ENCODE measurements at regions not wholly inside any gene's neighbourhood (a gene's known extent, or its start where the extent isn't known, plus 50 kb on each side); places are given as distances from the start of the nearest gene placed in this dataset.

- DNase-seq: no peak
Measured at GRCh38 chr6:100944644-100945043, 63.5 kb upstream of the ASCC3 start.

GRCh38 chr6:100946021-100946540 is 65.0 kb upstream of the ASCC3 start:
- DNase-seq: no peak

GRCh38 chr6:100946711-100947110 is 65.6 kb upstream of the ASCC3 start:
- DNase-seq: no peak

DNA sequence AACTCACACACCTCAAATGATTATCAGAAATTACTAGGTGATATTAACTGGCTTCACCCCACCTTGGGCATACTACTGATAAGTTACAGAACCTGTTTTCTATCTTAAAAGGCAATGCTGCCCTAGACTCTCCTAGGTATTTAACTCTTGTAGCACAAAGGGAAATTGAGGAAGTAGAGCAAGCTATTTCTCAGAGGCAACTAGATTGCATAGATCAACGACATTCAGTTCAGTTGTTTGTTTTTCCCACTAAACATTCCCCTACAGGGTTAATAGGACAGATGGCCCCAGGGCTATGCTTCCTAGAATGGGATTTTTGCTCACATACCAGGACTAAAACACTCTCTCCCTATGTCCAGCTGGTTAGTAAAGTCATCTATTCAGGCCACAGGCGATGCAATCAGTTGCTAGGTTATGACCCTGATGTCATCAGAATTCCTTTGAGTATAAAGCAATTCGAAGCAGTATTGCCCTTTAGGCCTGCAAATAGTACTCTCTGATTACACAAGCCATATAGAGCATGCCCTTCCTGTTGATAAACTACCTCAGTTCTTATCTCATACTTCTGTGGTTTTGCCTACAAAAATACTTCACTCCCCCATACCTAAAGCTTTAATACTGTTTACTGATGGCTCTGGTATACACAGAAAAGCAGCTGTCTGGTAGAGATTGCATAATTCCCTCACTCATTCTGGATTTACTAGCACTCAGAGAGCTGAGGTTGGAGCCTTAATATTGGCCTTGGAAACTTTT is 67.4 kb upstream of the ASCC3 start:
- no peak for DNase-seq

- DNase-seq: no peak
Measured at GRCh38 chr6:100952006-100952405, 70.9 kb upstream of the ASCC3 start.

- DNase-seq: no peak
Measured at GRCh38 chr6:100959280-100959679, 78.2 kb upstream of the ASCC3 start.

- no peak for DNase-seq
Measured at GRCh38 chr6:100962466-100962865, 81.3 kb upstream of the ASCC3 start.

DNA sequence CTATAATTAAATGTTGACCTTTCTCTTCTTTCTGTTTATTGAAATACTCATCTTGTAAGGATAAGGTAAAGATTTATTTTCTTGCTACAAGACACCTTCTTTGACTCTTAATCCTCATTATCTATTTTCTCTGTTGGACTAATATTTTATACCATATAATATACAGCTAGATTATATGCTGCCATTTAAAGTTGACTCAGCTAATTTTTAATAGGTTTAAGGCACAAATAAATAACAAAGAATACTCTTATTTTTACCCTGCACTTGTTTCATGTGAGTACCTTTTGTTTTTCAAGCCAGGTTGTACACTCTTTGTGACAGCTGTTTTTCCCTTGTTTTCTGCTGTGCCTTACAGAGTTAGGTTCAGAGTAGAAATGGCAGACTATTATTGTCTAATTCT is 83.9 kb upstream of the ASCC3 start:
- no peak for DNase-seq

GRCh38 chr6:100968949-100969348 is 87.8 kb upstream of the ASCC3 start:
- DNase-seq: no peak

DNA sequence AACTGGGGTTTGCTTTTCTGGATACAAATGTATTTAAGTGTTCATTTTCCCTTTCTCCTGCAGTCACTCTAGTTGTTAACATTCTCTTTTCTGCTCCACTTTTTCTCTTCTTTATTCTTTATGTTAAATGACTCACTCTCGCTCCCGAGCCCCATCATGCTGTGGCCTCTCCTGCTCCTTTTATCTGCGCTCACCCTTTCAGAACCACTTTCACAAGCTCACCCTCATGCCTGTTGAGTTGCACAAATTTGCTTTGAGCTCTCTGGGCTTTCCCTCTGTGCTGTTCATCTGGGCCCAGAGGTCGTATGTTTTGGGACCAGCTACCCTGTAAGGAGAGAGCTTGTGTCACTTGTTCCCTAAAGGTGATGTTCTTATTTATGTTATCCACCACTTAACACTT is 98.1 kb upstream of the ASCC3 start:
- DNase-seq: no peak

GRCh38 chr6:100980949-100981348 is 99.8 kb upstream of the ASCC3 start:
- DNase-seq: no peak

DNA sequence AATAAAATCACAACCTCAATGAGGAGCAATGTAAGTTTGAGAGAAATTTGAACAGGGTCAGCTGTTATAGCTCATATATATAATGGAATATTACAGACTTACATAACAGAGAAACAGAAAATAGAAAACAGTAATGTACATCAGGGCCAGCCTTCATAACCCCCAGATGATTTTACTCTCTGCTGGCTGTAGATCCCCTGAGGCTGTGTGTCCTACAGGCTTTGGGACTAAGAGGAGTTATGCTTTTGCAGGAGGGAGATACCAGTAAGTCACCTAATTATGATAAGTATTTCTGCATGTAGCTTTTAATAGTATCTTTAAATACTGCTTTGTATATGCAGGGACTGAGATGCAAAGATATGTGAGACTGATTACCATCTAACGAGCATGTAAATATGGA is 105.8 kb upstream of the ASCC3 start:
- DNase-seq: no peak

GRCh38 chr6:100987556-100987955 is 106.4 kb upstream of the ASCC3 start:
- DNase-seq: no peak

- DNase-seq: no peak
Measured at GRCh38 chr6:100988391-100988984, 107.4 kb upstream of the ASCC3 start.

- no peak for DNase-seq
Measured at GRCh38 chr6:100990070-100990469, 108.9 kb upstream of the ASCC3 start.

GRCh38 chr6:100996409-100996808 is 115.3 kb upstream of the ASCC3 start:
- DNase-seq: no peak

DNA sequence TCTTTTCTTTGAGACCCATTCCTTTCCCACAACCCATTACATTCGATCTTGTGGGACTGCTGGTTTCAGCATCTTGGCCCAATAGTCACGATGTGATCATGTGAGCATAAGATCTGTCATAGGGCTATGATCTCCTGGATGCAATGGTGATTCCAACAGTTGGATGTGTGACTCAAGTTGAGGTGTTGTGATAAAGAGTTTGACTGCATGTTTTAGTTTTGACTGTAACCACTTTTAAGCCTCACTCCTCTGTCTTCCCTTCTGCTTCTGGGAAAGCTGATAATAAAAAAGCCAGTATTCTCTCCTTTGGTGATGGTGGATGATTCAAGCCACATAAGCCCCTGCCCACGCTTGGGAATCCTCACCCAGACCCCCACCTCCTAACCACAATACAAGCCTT is 117.0 kb upstream of the ASCC3 start:
- DNase-seq: no peak

- DNase-seq: no peak
Measured at GRCh38 chr6:100999034-100999597, 118.0 kb upstream of the ASCC3 start.

GRCh38 chr6:101000341-101000740 is 119.2 kb upstream of the ASCC3 start:
- no peak for DNase-seq

- no peak for DNase-seq
Measured at GRCh38 chr6:101001012-101001411, 119.9 kb upstream of the ASCC3 start.

DNA sequence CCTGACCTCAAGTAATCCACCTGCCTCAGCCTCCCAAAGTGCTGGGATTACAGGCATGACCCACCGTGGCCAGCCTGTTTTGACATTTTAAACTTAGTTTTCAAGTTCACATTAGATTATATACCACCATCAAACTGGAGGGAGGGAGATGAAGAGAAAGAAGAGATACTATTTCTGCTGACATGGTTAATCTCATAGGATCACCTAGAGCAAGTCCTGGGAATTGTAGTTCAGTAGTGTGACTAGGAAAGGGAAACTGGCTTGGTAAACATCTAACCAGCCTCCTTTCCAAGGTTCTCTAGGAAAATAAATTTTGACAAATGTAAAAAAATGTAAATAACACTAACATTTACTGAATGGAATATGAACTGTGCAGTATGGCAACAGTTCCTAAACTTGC is 120.5 kb upstream of the ASCC3 start:
- DNase-seq: no peak

GRCh38 chr6:101003075-101003474 is 121.9 kb upstream of the ASCC3 start:
- no peak for DNase-seq

DNA sequence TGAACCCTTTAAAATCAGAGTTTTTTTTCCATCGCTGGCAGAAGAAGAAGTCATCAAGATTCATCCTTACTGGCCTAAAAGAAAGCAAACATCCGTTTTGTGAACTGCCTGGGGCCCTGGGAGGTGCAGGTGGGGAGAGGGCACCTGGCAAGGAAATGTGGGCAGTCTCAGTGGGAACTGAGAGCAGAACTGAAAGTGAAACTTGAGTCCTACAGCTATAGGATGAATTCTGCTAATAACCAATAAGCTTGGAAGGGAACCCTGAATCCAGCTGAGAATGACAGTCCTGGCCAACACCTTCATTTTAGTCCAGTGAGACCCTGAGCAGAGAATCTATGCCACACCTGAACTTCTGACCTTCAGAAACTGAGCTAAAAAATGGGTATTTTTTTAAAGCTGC is 130.1 kb upstream of the ASCC3 start:
- no peak for DNase-seq
